AG04450 (cell line): ENCODE measurements at regions not wholly inside any gene's neighbourhood (a gene's known extent, or its start where the extent isn't known, plus 50 kb on each side); places are given as distances from the start of the nearest gene placed in this dataset.

ENCODE experiments used
- CTCF ChIA-PET: fragments of 300-600, 350-600 bp; formaldehyde crosslinking; extraction: SDS; loops from one replicate; lab custom pipeline; 2022; ENCODE audit warnings: antibody characterized with exemption, inconsistent platforms; lab: Charles Lee
- POLR2A ChIA-PET: fragments of 350-600 bp; formaldehyde crosslinking; extraction: SDS; loops from one replicate; lab custom pipeline; 2021; ENCODE audit warnings: antibody characterized with exemption, inconsistent platforms; lab: Yijun Ruan, JAX
- DNase-seq: peaks from one replicate; pipeline ENCODE4 v3.0.0-alpha.2; 2011; ENCODE audit warnings: low read depth, low spot score
- H3K27ac ChIP-seq: one replicate; pipeline ENCODE4 v1.5.1; 2012; ENCODE audit warnings: low read depth, low read length, control low read depth
- H3K27me3 ChIP-seq: one replicate; pipeline ENCODE4 v1.6.0; 2012; ENCODE audit warnings: low read length; ENCODE audit not compliant: control insufficient read depth, insufficient read depth
- H3K4me3 ChIP-seq: 2 replicates; pipeline ENCODE4 v1.5.1; 2011; ENCODE audit warnings: mild to moderate bottlenecking, low read depth, low read length, control low read depth
- H3K9me3 ChIP-seq: 2 replicates; pipeline ENCODE4 v1.5.1; 2012; ENCODE audit warnings: low read length; ENCODE audit not compliant: control insufficient read depth, insufficient read depth
- TF ChIP-seq, protein P1 (sequence below): IDR thresholded peaks from 2 replicates; pipeline ENCODE4 v1.5.1; 2011; ENCODE audit warnings: low read depth, low read length, control low read depth, inconsistent platforms

DNA sequence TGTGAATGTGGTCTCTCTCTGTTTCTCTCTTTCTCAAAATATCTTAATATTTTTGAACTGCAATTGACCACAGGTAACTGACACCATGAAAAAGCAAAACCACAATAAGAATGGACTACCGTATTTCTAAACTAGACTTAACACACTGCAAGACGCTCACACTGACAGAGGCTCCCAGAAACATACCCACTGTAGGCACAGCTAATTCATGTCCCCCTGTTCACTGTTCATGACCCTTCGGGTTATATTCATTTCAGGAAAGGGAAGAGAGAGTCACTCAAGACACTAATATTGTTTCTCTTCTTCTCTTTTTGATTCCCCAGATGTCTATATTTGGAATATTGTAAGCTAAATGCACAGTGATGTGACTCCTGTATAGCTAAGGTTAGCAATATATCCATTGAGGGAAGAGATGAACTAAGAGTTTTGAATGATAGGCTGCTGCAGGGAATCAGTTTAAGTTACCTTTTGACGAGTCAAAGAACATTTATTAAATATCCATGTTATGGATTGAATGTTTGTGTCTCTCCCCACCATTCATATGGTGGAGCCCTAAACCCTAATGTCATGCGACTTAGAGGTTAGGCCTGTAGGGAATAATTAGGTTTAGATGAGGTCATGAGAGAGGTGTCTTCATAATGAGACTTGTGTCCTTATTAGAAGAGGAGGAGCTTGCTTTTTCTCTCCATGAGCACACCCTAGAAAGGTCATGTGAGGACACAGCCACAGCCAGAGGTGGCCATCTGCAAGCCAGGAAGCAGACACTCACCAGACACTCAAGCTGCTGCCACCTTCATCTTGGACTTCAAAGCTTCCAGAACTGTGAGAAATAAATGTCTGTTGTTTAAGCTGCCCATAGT, 216.6 kb upstream of the GRM7 start:
- no peaks in the 10 kb centered on the region for H3K27me3 ChIP-seq
- no peak overlapping the region for H3K27ac ChIP-seq
- H3K9me3 ChIP-seq, result peaks cover 5% of the 10 kb centered on the region
- CTCF ChIA-PET, result no interaction called here
- no peak for DNase-seq
- H3K4me3 ChIP-seq, result no peak overlapping the region
- TF ChIP-seq, protein P1, sequence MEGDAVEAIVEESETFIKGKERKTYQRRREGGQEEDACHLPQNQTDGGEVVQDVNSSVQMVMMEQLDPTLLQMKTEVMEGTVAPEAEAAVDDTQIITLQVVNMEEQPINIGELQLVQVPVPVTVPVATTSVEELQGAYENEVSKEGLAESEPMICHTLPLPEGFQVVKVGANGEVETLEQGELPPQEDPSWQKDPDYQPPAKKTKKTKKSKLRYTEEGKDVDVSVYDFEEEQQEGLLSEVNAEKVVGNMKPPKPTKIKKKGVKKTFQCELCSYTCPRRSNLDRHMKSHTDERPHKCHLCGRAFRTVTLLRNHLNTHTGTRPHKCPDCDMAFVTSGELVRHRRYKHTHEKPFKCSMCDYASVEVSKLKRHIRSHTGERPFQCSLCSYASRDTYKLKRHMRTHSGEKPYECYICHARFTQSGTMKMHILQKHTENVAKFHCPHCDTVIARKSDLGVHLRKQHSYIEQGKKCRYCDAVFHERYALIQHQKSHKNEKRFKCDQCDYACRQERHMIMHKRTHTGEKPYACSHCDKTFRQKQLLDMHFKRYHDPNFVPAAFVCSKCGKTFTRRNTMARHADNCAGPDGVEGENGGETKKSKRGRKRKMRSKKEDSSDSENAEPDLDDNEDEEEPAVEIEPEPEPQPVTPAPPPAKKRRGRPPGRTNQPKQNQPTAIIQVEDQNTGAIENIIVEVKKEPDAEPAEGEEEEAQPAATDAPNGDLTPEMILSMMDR, result no peak
- POLR2A ChIA-PET, result no interaction called here

DNA sequence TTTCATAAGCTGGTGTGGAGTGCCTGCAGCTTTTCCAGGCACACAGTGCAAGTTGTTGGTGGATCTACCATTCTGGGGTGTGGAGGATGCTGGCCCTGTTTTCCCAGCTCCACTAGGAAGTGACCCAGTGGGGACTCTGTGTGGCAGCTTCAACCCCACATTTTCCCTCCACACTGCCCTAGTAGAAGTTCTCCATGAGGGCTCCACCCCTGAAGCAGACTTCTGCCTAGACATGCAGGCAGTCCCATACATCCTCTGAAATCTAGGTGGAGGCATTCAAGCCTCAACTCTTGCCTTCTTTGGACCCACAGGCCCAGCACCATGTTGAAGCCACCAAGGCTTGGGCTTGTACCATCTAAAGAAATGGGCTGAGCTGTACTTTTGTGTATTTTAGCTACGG, 206.2 kb upstream of the GRM7 start:
- Histone ChIP-seq H3K27me3 (no peaks in the 10 kb centered on the region), H3K27ac (no peak overlapping the region), H3K9me3 (peaks cover 16% of the 10 kb centered on the region; the same call in 1 of the 2 replicates), H3K4me3 (no peak overlapping the region)
- DNase-seq, result no peak
- TF ChIP-seq, protein P1, result no peak
- ChIA-PET CTCF (no interaction called here), POLR2A (no interaction called here)

DNA sequence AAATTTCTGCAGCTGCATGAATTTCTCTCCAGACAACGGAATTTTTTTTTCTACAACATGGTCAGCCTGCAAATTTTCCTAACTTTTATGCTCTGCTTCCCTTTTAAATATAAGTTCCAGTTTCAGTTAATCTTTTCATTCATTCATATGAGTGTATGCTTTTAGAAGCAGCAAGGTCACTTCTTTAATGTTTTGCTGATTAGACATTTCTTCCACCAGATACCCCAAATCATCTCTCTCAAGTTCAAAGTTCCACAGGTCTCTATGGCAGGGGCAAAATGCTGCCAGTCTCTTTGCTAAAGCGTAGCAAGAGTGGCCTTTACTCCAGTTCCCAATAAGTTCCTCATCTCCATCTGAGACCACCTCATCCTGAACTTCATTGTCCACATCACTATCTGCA, 205.6 kb upstream of the GRM7 start:
- TF ChIP-seq, protein P1, result no peak
- Histone ChIP-seq H3K27me3 (no peaks in the 10 kb centered on the region), H3K9me3 (peaks cover 16% of the 10 kb centered on the region; the same call in 1 of the 2 replicates), H3K4me3 (no peak overlapping the region), H3K27ac (no peak overlapping the region)
- POLR2A ChIA-PET, result no interaction called here
- no peak for DNase-seq
- CTCF ChIA-PET, result no interaction called here

DNA sequence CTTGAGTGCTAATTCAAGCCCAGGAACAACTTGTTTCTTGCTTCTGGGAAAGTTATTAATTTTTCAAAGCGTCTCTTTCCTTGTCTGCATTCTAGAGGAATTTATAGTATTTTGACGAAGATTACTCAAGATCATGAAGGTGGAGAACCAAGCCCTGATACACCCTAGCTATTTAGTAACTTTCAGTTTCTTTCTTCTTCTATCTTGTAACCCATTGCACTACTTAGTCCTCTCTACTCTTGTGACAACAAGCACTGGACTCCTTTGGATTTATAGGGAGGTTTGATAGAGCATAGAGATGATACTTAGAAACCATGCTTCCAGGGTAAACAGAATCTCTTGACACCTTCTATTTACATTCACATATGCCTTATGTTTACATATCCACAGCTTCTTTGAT, 203.3 kb upstream of the GRM7 start:
- H3K4me3 ChIP-seq, result no peak overlapping the region
- ChIA-PET CTCF (no interaction called here), POLR2A (no interaction called here)
- TF ChIP-seq, protein P1, result no peak
- no peaks in the 10 kb centered on the region for H3K27me3 ChIP-seq
- no peak for DNase-seq
- H3K9me3 ChIP-seq, result peaks cover 16% of the 10 kb centered on the region; the same call in 1 of the 2 replicates
- H3K27ac ChIP-seq, result no peak overlapping the region

DNA sequence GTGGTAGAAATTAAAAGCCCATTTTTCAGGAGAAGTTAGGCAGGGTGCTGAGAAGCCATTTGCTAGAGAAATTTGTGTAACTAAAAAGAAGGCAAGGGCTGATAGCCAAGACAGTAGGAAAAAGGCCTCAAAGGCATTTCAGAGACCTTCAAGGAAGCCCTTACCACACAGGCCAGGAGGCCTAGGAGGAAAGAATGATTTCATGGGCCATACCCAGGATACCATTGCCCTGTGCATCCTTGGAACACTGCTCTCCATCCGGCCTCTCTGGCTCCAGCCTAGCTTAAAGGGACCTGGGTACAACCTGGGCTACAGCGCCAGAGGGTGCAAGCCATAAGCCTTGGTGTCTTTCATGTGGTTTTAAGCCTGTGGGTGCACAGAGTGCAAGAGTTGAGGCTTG, 193.6 kb upstream of the GRM7 start:
- H3K9me3 ChIP-seq, result peaks cover 9% of the 10 kb centered on the region
- CTCF ChIA-PET, result no interaction called here
- POLR2A ChIA-PET, result no interaction called here
- no peaks in the 10 kb centered on the region for H3K27me3 ChIP-seq
- H3K27ac ChIP-seq, result no peak overlapping the region
- TF ChIP-seq, protein P1, result no peak
- H3K4me3 ChIP-seq, result no peak overlapping the region
- DNase-seq, result no peak
